D721Med (cell line): ENCODE measurements at regions not wholly inside any gene's neighbourhood (a gene's known extent, or its start where the extent isn't known, plus 50 kb on each side); places are given as distances from the start of the nearest gene placed in this dataset.
"Not testable (repeated sequence)": the region's sequence is repeated elsewhere in the genome, so short reads cannot be mapped to it uniquely, and the experiment has no call there.

Source experiments
- DNase-seq: peaks from one replicate; pipeline ENCODE4 v3.0.0; 2011; ENCODE audit warnings: low spot score; ENCODE audit not compliant: insufficient read length
- FAIRE-seq: peaks from 2 replicates; lab custom pipeline; 2011; peaks lifted over from hg19 to GRCh38; lab: Jason Lieb, UNC
- CTCF ChIP-seq: IDR thresholded peaks from 2 replicates; pipeline ENCODE4 v1.5.1; 2012; ENCODE audit warnings: mild to moderate bottlenecking, control low read depth; ENCODE audit not compliant: insufficient read depth; ENCODE audit errors: missing control alignments

- DNase-seq = no peak
- TF ChIP-seq CTCF = no peak
- no peak for FAIRE-seq
Measured at GRCh38 chr7:138214926-138215325, 138.7 kb downstream of the AKR1D1 start.

DNA sequence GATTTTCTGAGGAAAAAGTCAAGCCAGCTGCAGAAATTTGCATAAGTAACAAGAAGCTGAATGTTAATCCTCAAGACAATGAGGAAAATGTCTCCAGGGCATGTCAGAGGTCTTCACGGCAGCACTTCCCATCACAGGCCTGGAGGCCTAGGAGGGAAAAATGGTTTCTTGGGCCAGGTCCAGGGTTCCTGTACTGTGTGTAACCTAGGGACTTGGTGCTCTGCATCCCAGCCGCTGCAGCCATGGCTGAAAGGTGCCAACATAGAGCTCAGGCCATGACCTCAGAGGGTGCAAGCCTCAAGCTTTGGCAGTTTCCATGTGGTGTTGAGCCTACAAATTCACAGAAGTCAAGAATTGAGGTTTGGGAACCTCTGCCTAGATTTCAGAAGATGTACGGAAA, 144.1 kb downstream of the AKR1D1 start:
- DNase-seq, FAIRE-seq: not testable (repeated sequence)

- DNase-seq, FAIRE-seq: not testable (repeated sequence)
Measured at GRCh38 chr7:138221388-138221787, 145.1 kb downstream of the AKR1D1 start.

DNA sequence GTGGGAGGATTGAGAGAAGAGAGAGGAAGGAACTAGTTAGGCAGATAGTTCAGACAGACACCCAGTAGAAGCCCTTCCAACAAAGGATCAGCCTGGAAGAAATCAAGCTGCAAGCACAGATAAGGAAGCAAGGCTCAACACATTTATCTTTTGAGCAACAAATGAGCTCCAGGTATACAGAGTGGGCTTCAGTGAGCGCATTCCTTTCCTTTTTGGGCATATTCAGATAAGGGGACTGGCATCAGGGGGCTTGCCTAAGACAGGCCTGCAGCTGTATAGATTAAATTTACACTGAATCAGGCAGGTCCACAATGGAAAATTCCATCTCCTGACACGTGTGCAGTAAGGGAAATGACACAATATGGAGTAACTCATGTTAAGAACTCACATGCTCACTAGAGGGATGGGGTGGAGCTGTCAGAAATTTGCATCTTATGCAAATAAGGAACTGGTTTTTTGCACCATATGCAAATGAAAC, 147.2 kb downstream of the AKR1D1 start:
- no peak for DNase-seq
- no peak for FAIRE-seq
- no peak for TF ChIP-seq CTCF

- TF ChIP-seq CTCF = no peak
- no peak for DNase-seq
- FAIRE-seq = no peak
Measured at GRCh38 chr7:138226001-138226476, 149.8 kb downstream of the AKR1D1 start.

DNA sequence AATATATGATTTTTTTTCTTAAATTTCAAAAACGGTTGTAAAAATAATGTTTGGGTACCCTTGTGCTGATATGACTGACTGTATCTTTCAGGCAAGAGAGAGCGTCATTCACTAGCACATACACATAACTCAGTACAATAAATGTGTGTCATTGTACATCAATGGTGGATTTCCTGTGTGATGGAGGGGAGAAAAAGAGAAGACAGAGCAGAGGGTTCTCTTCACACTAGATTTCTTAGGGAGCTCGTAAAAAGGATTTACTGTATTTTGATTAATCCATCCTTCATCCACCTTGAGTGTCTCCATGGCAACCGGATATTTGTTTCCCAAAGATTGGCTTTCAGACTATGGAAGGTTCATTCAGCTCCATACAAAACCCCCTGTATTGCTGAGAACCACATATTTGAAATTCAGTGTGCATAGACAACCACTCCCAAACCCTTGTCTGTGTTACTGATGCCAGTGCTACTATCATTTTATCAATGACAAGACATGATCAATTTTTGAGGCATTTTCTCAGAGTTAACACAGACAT, 150.6 kb downstream of the AKR1D1 start:
- TF ChIP-seq CTCF = no peak
- FAIRE-seq (peak; percentile 35), DNase-seq (no peak)

DNA sequence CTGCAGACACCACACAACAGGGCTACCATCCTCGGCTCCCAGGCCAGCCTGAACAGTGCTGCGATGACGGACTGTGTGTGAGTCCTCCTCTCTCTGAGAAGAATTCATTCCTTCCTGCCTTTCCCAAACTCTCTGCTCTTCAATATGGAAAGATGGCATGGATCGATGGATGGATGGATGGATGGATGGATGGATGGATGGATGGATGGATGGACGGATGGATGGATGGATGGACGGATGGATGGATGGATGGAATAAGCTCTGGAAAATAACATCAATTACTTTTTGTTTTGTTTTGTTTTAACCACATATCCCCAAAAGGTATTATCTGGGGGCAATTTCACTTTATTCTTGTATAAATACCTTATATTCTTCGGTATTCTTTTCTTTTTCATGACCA, 151.9 kb downstream of the AKR1D1 start:
- FAIRE-seq = no peak
- no peak for TF ChIP-seq CTCF
- no peak for DNase-seq

- no peak for TF ChIP-seq CTCF
- FAIRE-seq = no peak
- no peak for DNase-seq
Measured at GRCh38 chr7:138228769-138229168, 152.5 kb downstream of the AKR1D1 start.
